ENCODE measurements at regions not wholly inside any gene's neighbourhood (a gene's known extent, or its start where the extent isn't known, plus 50 kb on each side); places are given as distances from the start of the nearest gene placed in this dataset.

- ATAC-seq (ENCODE audit: insufficient number of reproducible peaks, low FRiP score, low read depth), result no peak
- H3K4me1 ChIP-seq (ENCODE audit: control insufficient read depth in 1 of 2, low read depth in 2 of 2), result peaks cover 0 to 3% of the 10 kb centered on the region in 2 donors
- no peaks in the 10 kb centered on the region for H3K9me3 ChIP-seq
- H3K4me3 ChIP-seq, result no peak overlapping the region
- no peaks in the 10 kb centered on the region for H3K36me3 ChIP-seq
- DNase-seq (ENCODE audit: low spot score), result no peak
- H3K27ac ChIP-seq, result no peak overlapping the region
- H3K27me3 ChIP-seq (replicated peaks; ENCODE audit: insufficient read depth), result no peaks in the 10 kb centered on the region
- TF ChIP-seq CTCF (IDR thresholded peaks at IDR 0.05), result no peak
Observed at GRCh38 chr12:31790759-31791158, 61.9 kb upstream of the AMN1 start.

GRCh38 chr12:31785318-31785717 lies 56.5 kb upstream of the AMN1 start:
- H3K9me3 ChIP-seq, result no peaks in the 10 kb centered on the region
- H3K36me3 ChIP-seq, result no peaks in the 10 kb centered on the region
- no peak for DNase-seq (ENCODE audit: low spot score)
- TF ChIP-seq CTCF (IDR thresholded peaks at IDR 0.05), result no peak
- peaks cover 0 to 3% of the 10 kb centered on the region in 2 donors for H3K4me1 ChIP-seq (ENCODE audit: control insufficient read depth in 1 of 2, low read depth in 2 of 2)
- no peak for ATAC-seq (ENCODE audit: insufficient number of reproducible peaks, low FRiP score, low read depth)
- no peak overlapping the region for H3K27ac ChIP-seq
- no peak overlapping the region for H3K4me3 ChIP-seq
- H3K27me3 ChIP-seq (replicated peaks; ENCODE audit: insufficient read depth), result no peaks in the 10 kb centered on the region

- Histone ChIP-seq H3K27me3 (replicated peaks; ENCODE audit: insufficient read depth) (no peaks in the 10 kb centered on the region), H3K4me3 (no peak overlapping the region), H3K36me3 (no peaks in the 10 kb centered on the region), H3K4me1 (ENCODE audit: control insufficient read depth in 1 of 2, low read depth in 2 of 2) (no peaks in the 10 kb centered on the region), H3K9me3 (no peaks in the 10 kb centered on the region), H3K27ac (no peak overlapping the region)
- ATAC-seq (ENCODE audit: insufficient number of reproducible peaks, low FRiP score, low read depth) (no peak), DNase-seq (ENCODE audit: low spot score) (no peak)
- TF ChIP-seq CTCF (IDR thresholded peaks at IDR 0.05), result no peak
Observed at GRCh38 chr12:31783996-31784645, 55.3 kb upstream of the AMN1 start.

- no peak for TF ChIP-seq CTCF (IDR thresholded peaks at IDR 0.05)
- no peaks in the 10 kb centered on the region for H3K36me3 ChIP-seq
- H3K27ac ChIP-seq, result no peak overlapping the region
- ATAC-seq (ENCODE audit: insufficient number of reproducible peaks, low FRiP score, low read depth) (no peak), DNase-seq (ENCODE audit: low spot score) (no peak)
- H3K27me3 ChIP-seq (replicated peaks; ENCODE audit: insufficient read depth), result no peaks in the 10 kb centered on the region
- H3K4me3 ChIP-seq, result no peak overlapping the region
- no peaks in the 10 kb centered on the region for H3K4me1 ChIP-seq (ENCODE audit: control insufficient read depth in 1 of 2, low read depth in 2 of 2)
- no peaks in the 10 kb centered on the region for H3K9me3 ChIP-seq
Observed at GRCh38 chr12:31783556-31783955, 54.7 kb upstream of the AMN1 start.

GRCh38 chr12:31781894-31782540 lies 53.2 kb upstream of the AMN1 start:
- TF ChIP-seq CTCF (IDR thresholded peaks at IDR 0.05), result no peak
- no peak for DNase-seq (ENCODE audit: low spot score)
- no peak for ATAC-seq (ENCODE audit: insufficient number of reproducible peaks, low FRiP score, low read depth)
- Histone ChIP-seq H3K4me3 (no peak overlapping the region), H3K27ac (no peak overlapping the region), H3K9me3 (no peaks in the 10 kb centered on the region), H3K4me1 (ENCODE audit: control insufficient read depth in 1 of 2, low read depth in 2 of 2) (no peaks in the 10 kb centered on the region), H3K27me3 (replicated peaks; ENCODE audit: insufficient read depth) (no peaks in the 10 kb centered on the region), H3K36me3 (no peaks in the 10 kb centered on the region)
